ENCODE measurements at regions not wholly inside any gene's neighbourhood (a gene's known extent, or its start where the extent isn't known, plus 50 kb on each side); places are given as distances from the start of the nearest gene placed in this dataset.
A peak's percentile ranks its signal among the peaks of the same experiment; 100 is the strongest.
"Not testable (repeated sequence)": the region's sequence is repeated elsewhere in the genome, so short reads cannot be mapped to it uniquely, and the experiment has no call there.

- no peak overlapping the region for H3K4me3 Mint-ChIP-seq
- H3K27ac Mint-ChIP-seq, result no peak overlapping the region
These were observed 146.5 kb upstream of the SLC6A11 start for GRCh38 chr3:10669490-10670048.

DNA sequence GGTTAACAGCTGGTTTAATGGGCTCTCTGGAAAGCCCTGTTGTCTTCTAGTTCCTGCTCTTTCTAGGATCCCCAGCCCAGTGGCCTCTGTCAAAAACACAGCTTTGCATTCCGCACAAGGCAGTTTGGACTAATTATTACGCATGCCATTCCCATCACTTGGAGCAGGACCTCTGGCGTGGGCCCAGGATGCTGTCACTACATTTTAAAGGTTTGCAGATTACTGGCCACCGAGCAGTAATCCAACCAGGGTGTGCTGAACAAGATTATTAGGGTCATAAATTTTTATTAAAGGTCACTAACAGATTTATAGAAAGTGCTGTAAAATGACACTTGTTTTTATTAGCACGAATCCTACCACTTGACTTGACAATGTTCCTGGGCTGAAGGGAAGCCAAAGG, 143.6 kb upstream of the SLC6A11 start:
- Mint-ChIP-seq H3K36me3 (no peaks in the 10 kb centered on the region), H3K4me3 (no peak overlapping the region), H3K4me1 (ENCODE audit: low read depth in 2 of 2) (peaks cover 0 to 4% of the 10 kb centered on the region in 2 donors), H3K9me3 (no peaks in the 10 kb centered on the region), H3K27me3 (peaks cover 14 to 16% of the 10 kb centered on the region in 2 donors), H3K27ac (no peak overlapping the region)
- no peak for DNase-seq (ENCODE audit: low spot score)
- ATAC-seq, result no peak

More at GRCh38 chr3:10669490-10670048, 146.5 kb upstream of the SLC6A11 start:
- no peak for DNase-seq (ENCODE audit: low spot score)
- H3K27me3 Mint-ChIP-seq, result peaks cover 18 to 19% of the 10 kb centered on the region in 2 donors
- H3K4me1 Mint-ChIP-seq (ENCODE audit: low read depth in 2 of 2), result peaks cover 4 to 8% of the 10 kb centered on the region in 2 donors
- no peaks in the 10 kb centered on the region for H3K9me3 Mint-ChIP-seq
- ATAC-seq, result no peak
- H3K36me3 Mint-ChIP-seq, result no peaks in the 10 kb centered on the region

GRCh38 chr3:10674578-10674977, 141.4 kb upstream of the SLC6A11 start:
- Mint-ChIP-seq H3K4me1 (ENCODE audit: low read depth in 2 of 2) (peaks cover 0 to 4% of the 10 kb centered on the region in 2 donors), H3K27ac (no peak overlapping the region), H3K36me3 (no peaks in the 10 kb centered on the region), H3K9me3 (no peaks in the 10 kb centered on the region), H3K27me3 (peaks cover 9 to 19% of the 10 kb centered on the region in 2 donors), H3K4me3 (no peak overlapping the region)
- no peak for DNase-seq (ENCODE audit: low spot score)
- no peak for ATAC-seq

GRCh38 chr3:10676905-10677304, 139.1 kb upstream of the SLC6A11 start:
- Mint-ChIP-seq H3K36me3 (no peaks in the 10 kb centered on the region), H3K4me3 (no peak overlapping the region), H3K9me3 (no peaks in the 10 kb centered on the region), H3K27me3 (peaks cover 9 to 23% of the 10 kb centered on the region in 2 donors), H3K4me1 (ENCODE audit: low read depth in 2 of 2) (peaks cover 0 to 4% of the 10 kb centered on the region in 2 donors), H3K27ac (no peak overlapping the region)
- DNase-seq (ENCODE audit: low spot score), result no peak
- ATAC-seq, result no peak

DNA sequence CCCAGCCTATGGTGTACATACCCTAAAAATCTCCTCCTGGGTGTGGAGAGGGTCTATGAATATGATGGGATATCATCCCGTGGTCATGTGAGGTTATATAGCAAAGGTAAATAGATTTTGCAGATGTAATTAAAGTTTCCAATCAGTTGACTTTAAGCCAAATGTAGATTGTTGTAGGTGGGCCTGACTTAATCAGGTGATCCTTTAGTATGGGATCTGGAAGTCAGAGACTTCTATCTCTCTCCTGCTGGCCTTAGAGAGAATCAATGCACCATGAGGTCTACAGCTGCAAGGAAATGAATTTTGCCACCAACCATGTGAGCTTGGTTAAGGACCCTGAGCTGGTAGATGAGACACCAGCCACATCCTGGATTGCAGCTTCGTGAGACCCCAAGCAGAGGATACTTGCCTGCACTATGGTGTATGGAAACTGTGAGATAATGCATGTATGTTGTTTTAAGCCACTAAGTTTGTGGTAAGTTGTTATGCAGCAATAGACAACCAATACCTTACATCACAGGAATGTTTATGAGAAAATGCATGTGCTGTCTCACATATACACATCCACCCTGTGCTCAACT, 137.1 kb upstream of the SLC6A11 start:
- Mint-ChIP-seq H3K4me3 (no peak overlapping the region), H3K9me3 (no peaks in the 10 kb centered on the region), H3K36me3 (no peaks in the 10 kb centered on the region), H3K4me1 (ENCODE audit: low read depth in 2 of 2) (no peaks in the 10 kb centered on the region), H3K27me3 (peaks cover 5 to 16% of the 10 kb centered on the region in 2 donors), H3K27ac (no peak overlapping the region)
- no peak for ATAC-seq
- no peak for DNase-seq (ENCODE audit: low spot score)

GRCh38 chr3:10680796-10681195, 135.2 kb upstream of the SLC6A11 start:
- H3K4me3 Mint-ChIP-seq, result no peak overlapping the region
- ATAC-seq, result no peak
- H3K9me3 Mint-ChIP-seq, result no peaks in the 10 kb centered on the region

GRCh38 chr3:10682692-10683091, 133.3 kb upstream of the SLC6A11 start:
- H3K9me3 Mint-ChIP-seq, result no peaks in the 10 kb centered on the region
- peak; percentile 10 for DNase-seq (ENCODE audit: low spot score)
- H3K4me3 Mint-ChIP-seq, result no peak overlapping the region

More at GRCh38 chr3:10680796-10681195, 135.2 kb upstream of the SLC6A11 start:
- DNase-seq (ENCODE audit: low spot score), result no peak
- Mint-ChIP-seq H3K36me3 (no peaks in the 10 kb centered on the region), H3K4me1 (ENCODE audit: low read depth in 2 of 2) (no peaks in the 10 kb centered on the region), H3K27me3 (peaks cover 7 to 21% of the 10 kb centered on the region in 2 donors), H3K27ac (no peak overlapping the region)

DNA sequence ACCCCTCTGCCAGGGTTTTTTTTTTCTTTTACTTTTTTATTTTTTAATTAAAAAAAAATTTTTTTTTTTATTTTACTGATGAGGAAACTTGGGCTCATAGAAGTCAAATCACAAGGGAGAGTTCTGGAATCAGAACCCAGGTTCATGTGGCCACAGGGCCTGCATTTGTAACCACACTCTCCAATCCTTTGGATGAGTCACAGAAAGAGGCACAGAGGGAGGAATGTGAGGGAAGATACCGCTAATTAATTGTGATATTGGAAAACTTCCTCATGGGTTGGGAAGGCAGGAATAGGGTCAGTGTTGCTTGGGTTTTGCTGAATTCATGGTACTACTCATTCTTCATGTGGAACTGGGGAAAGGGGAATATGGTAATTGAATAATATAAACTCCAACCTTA, 132.9 kb upstream of the SLC6A11 start:
- Mint-ChIP-seq H3K4me3 (no peak overlapping the region), H3K27ac (no peak overlapping the region), H3K27me3 (peaks cover 4 to 15% of the 10 kb centered on the region in 2 donors), H3K36me3 (no peaks in the 10 kb centered on the region), H3K4me1 (ENCODE audit: low read depth in 2 of 2) (no peaks in the 10 kb centered on the region), H3K9me3 (no peaks in the 10 kb centered on the region)
- DNase-seq (ENCODE audit: low spot score) (no peak), ATAC-seq (no peak)

More at GRCh38 chr3:10682692-10683091, 133.3 kb upstream of the SLC6A11 start:
- no peak for ATAC-seq
- no peaks in the 10 kb centered on the region for H3K36me3 Mint-ChIP-seq
- H3K4me1 Mint-ChIP-seq (ENCODE audit: low read depth in 2 of 2), result no peaks in the 10 kb centered on the region
- no peak overlapping the region for H3K27ac Mint-ChIP-seq
- H3K27me3 Mint-ChIP-seq, result peaks cover 4 to 15% of the 10 kb centered on the region in 2 donors

GRCh38 chr3:10688126-10688525, 127.9 kb upstream of the SLC6A11 start:
- no peaks in the 10 kb centered on the region for H3K4me1 Mint-ChIP-seq (ENCODE audit: low read depth in 2 of 2)

DNA sequence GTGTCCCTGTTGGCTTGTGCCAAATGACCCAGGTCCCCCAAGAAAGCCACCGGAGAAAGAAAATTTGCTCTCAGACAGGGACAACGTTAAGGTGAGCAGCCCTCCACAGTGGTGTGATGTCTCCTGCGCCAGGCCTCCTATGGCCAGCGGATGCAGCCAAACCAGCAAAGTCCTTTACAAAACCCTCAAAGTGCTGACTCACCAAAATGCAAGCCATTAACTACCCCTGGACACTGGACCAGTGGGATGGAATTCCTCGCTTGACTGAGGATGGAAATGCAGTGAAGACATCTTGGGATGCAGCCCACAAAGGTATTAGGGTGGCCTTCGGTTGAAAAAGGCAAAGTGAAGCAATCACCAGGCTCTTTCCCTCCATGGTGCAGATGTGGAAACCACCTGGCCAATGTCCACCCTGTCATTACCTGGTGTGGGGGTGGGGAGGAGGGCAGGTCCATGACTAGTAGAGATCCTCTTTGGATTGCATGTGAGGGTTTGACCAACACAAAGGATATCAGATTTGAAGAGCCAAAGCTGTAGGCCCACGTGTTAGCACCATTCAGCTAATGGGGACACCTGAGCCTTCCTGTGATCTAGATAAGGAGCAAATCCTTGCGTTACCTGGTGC, 127.4 kb upstream of the SLC6A11 start:
- Mint-ChIP-seq H3K27ac (no peak overlapping the region), H3K4me1 (ENCODE audit: low read depth in 2 of 2) (no peaks in the 10 kb centered on the region), H3K27me3 (peaks cover 4 to 8% of the 10 kb centered on the region in 2 donors), H3K4me3 (no peak overlapping the region), H3K36me3 (no peaks in the 10 kb centered on the region), H3K9me3 (no peaks in the 10 kb centered on the region)
- DNase-seq (ENCODE audit: low spot score) (no peak), ATAC-seq (no peak)

More at GRCh38 chr3:10688126-10688525, 127.9 kb upstream of the SLC6A11 start:
- H3K27me3 Mint-ChIP-seq, result peaks cover 4 to 8% of the 10 kb centered on the region in 2 donors
- ATAC-seq (no peak), DNase-seq (ENCODE audit: low spot score) (no peak)
- H3K36me3 Mint-ChIP-seq, result no peaks in the 10 kb centered on the region
- H3K4me3 Mint-ChIP-seq, result no peak overlapping the region
- H3K9me3 Mint-ChIP-seq, result no peaks in the 10 kb centered on the region
- H3K27ac Mint-ChIP-seq, result no peak overlapping the region

DNA sequence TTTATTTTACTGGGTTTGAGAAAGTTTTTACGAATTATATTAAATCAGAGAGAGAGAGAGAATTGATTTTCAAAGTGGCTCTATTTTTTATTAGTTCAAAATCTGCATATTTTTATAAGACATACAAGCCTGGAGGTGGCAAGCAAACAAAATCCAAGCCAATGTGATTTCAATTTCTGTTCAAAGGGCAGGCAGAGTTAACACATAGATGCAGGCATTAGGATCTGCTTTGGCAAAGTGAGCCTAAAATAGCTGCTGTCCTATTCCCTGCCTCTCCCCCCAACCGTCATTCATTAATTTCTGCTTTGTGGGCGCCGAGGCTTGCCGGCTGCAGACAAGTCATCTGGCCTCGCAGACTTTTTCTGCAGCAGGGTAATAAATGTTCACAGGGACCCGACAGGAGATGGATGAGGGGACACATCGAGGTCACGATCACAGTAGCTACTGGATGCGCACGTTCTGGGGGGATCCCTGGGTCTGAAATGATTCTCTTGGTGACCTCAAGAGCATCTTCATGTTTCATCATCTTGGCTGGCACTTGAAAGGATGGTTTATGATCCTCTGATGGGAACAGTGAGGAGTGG, 123.9 kb upstream of the SLC6A11 start:
- H3K4me3 Mint-ChIP-seq, result no peak overlapping the region

GRCh38 chr3:10693457-10693856, 122.6 kb upstream of the SLC6A11 start:
- ATAC-seq (no peak), DNase-seq (ENCODE audit: low spot score) (no peak)
- Mint-ChIP-seq H3K27ac (no peak overlapping the region), H3K4me1 (ENCODE audit: low read depth in 2 of 2) (no peaks in the 10 kb centered on the region), H3K27me3 (peaks cover 12 to 13% of the 10 kb centered on the region in 2 donors), H3K4me3 (no peak overlapping the region), H3K9me3 (no peaks in the 10 kb centered on the region), H3K36me3 (no peaks in the 10 kb centered on the region)

More for the DNA sequence above, 123.9 kb upstream of the SLC6A11 start:
- Mint-ChIP-seq H3K27me3 (peaks cover 7% of the 10 kb centered on the region in 2 donors), H3K27ac (no peak overlapping the region), H3K36me3 (no peaks in the 10 kb centered on the region), H3K9me3 (no peaks in the 10 kb centered on the region), H3K4me1 (ENCODE audit: low read depth in 2 of 2) (no peaks in the 10 kb centered on the region)
- ATAC-seq (no peak), DNase-seq (ENCODE audit: low spot score) (no peak)

GRCh38 chr3:10694179-10694578, 121.8 kb upstream of the SLC6A11 start:
- no peak for DNase-seq (ENCODE audit: low spot score)
- H3K4me1 Mint-ChIP-seq (ENCODE audit: low read depth in 2 of 2), result no peaks in the 10 kb centered on the region
- H3K9me3 Mint-ChIP-seq, result no peaks in the 10 kb centered on the region
- H3K27ac Mint-ChIP-seq, result no peak overlapping the region
- peaks cover 16 to 19% of the 10 kb centered on the region in 2 donors for H3K27me3 Mint-ChIP-seq
- no peak overlapping the region for H3K4me3 Mint-ChIP-seq
- H3K36me3 Mint-ChIP-seq, result no peaks in the 10 kb centered on the region
- ATAC-seq, result no peak

GRCh38 chr3:10695186-10695585, 120.8 kb upstream of the SLC6A11 start:
- DNase-seq (ENCODE audit: low spot score); H3K27ac Mint-ChIP-seq; H3K4me1 Mint-ChIP-seq (ENCODE audit: low read depth in 2 of 2); H3K4me3 Mint-ChIP-seq; H3K36me3 Mint-ChIP-seq; ATAC-seq; H3K9me3 Mint-ChIP-seq: not testable (repeated sequence)
- H3K27me3 Mint-ChIP-seq, result peaks cover 16 to 27% of the 10 kb centered on the region in 2 donors

Data from natural killer cell treated with Interleukin-12 subunit alpha and Interleukin-12 subunit beta and Interleukin-15 and Interleukin-18, amount 100 ng/mL, for 72 hours (primary cell).